Endodermal cell (in vitro differentiated cells): ENCODE measurements at regions not wholly inside any gene's neighbourhood (a gene's known extent, or its start where the extent isn't known, plus 50 kb on each side); places are given as distances from the start of the nearest gene placed in this dataset.
"Not testable (repeated sequence)": the region's sequence is repeated elsewhere in the genome, so short reads cannot be mapped to it uniquely, and the experiment has no call there.

Experiments used
- DNase-seq: peaks from one replicate; pipeline ENCODE4 v3.0.0-alpha.2; 2017
- H3K27ac ChIP-seq: 2 replicates; pipeline ENCODE4 v1.5.1; 2013; ENCODE audit warnings: mild to moderate bottlenecking, low read depth, low read length, moderate library complexity
- H3K27me3 ChIP-seq: 2 replicates; pipeline ENCODE4 v1.6.1; 2013; ENCODE audit warnings: mild to moderate bottlenecking, low read length, moderate library complexity; ENCODE audit not compliant: insufficient read depth, control insufficient read depth, poor library complexity, severe bottlenecking
- H3K36me3 ChIP-seq: 2 replicates; pipeline ENCODE4 v1.7.0; 2013; ENCODE audit warnings: mild to moderate bottlenecking, low read length, moderate library complexity; ENCODE audit not compliant: control insufficient read depth, insufficient read depth
- H3K4me1 ChIP-seq: one replicate; pipeline ENCODE4 v1.7.0; 2013; ENCODE audit warnings: low read length; ENCODE audit not compliant: control insufficient read depth, insufficient read depth
- H3K4me3 ChIP-seq: 2 replicates; pipeline ENCODE4 v1.5.1; 2013; ENCODE audit warnings: mild to moderate bottlenecking, low read length, moderate library complexity
- H3K9ac ChIP-seq: 2 replicates; pipeline ENCODE4 v1.6.1; 2013; ENCODE audit warnings: mild to moderate bottlenecking, low read length, moderate library complexity; ENCODE audit not compliant: poor library complexity, severe bottlenecking; ENCODE audit errors: extremely low read depth
- H3K9me3 ChIP-seq: 2 replicates; pipeline ENCODE4 v1.6.1; 2013; ENCODE audit warnings: mild to moderate bottlenecking, low read length, moderate library complexity; ENCODE audit not compliant: control insufficient read depth
- H3K27ac Mint-ChIP-seq: 2 replicates; pipeline ENCODE4 v1.8.0; 2020; ENCODE audit warnings: mixed read lengths
- H3K27me3 Mint-ChIP-seq: 2 replicates; pipeline ENCODE4 v1.8.0; 2021; ENCODE audit warnings: mild to moderate bottlenecking, mixed read lengths; ENCODE audit not compliant: insufficient read depth
- H3K36me3 Mint-ChIP-seq: 2 replicates; pipeline ENCODE4 v1.8.0; 2020; ENCODE audit warnings: low read depth, mixed read lengths
- H3K4me1 Mint-ChIP-seq: 2 replicates; pipeline ENCODE4 v1.8.0; 2020; ENCODE audit warnings: mixed read lengths
- H3K4me3 Mint-ChIP-seq: 2 replicates; pipeline ENCODE4 v1.8.0; 2020; ENCODE audit warnings: mild to moderate bottlenecking, moderate library complexity, mixed read lengths
- H3K9me3 Mint-ChIP-seq: 2 replicates; pipeline ENCODE4 v1.8.0; 2020; ENCODE audit warnings: mild to moderate bottlenecking, mixed read lengths
- CTCF ChIP-seq: fragments of 200-600 bp; sonication (generic); conservative IDR thresholded peaks from 2 replicates; pipeline ENCODE4 v1.5.0; 2021; ENCODE audit warnings: antibody characterized with exemption, mild to moderate bottlenecking
- WGBS, 2 experiments: methylation state at CpG; one replicate each; pipeline versions ENCODE4 v1.1.5 to v1.1.7; 2013; ENCODE audit warnings: missing lambda C conversion rate in 2 of 2, mixed read lengths in 1 of 2; ENCODE audit not compliant: insufficient coverage in 1 of 2, insufficient read length in 1 of 2; 5-methylcytosine and 5-hydroxymethylcytosine counted together

DNA sequence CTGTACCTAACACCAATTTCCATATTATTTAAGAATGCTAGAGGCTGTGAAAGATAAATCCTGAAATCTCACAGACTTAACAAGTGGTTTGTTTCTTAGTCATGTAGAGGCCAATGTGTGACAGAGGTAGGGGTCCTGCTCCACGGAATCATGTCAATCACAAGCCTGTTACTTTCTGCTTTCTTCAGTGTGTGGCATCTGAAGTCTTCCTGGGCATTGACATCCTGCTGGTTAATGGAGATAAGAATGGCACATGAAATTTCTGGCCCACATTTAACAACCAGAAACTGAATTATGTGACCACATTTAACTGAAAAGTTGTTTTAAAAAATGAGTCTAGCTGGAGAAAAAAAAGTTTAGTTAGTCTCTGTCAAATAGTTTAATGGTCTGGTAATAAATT is 68.3 kb upstream of the PLA2G4A start:
- Mint-ChIP-seq H3K4me1 (peaks cover 14% of the 10 kb centered on the region), H3K4me3 (no peak overlapping the region), H3K36me3 (no peaks in the 10 kb centered on the region), H3K27ac (no peak overlapping the region), H3K27me3 (no peaks in the 10 kb centered on the region), H3K9me3 (no peaks in the 10 kb centered on the region)
- no peak overlapping the region for H3K4me3 ChIP-seq
- H3K36me3 ChIP-seq: no peaks in the 10 kb centered on the region
- no peak for TF ChIP-seq CTCF
- H3K9me3 ChIP-seq: no peaks in the 10 kb centered on the region
- no peak overlapping the region for H3K27ac ChIP-seq
- 61% methylated on average over 1 of the region's 1 CpG; no CpG with 5 or more reads in 1 of the 2 experiments for WGBS, 2 experiments
- no peak overlapping the region for H3K9ac ChIP-seq
- DNase-seq: no peak
- H3K4me1 ChIP-seq: peaks cover 5% of the 10 kb centered on the region
- no peaks in the 10 kb centered on the region for H3K27me3 ChIP-seq

GRCh38 chr1:186758896-186759606 is 69.7 kb upstream of the PLA2G4A start:
- DNase-seq, H3K27me3 Mint-ChIP-seq, H3K4me3 ChIP-seq, H3K27me3 ChIP-seq, H3K9ac ChIP-seq, H3K36me3 Mint-ChIP-seq, H3K36me3 ChIP-seq, H3K27ac Mint-ChIP-seq, H3K27ac ChIP-seq, H3K4me1 ChIP-seq, H3K9me3 ChIP-seq, H3K4me3 Mint-ChIP-seq, H3K9me3 Mint-ChIP-seq: not testable (repeated sequence)
- 95 to 100% methylated on average over 2 to 3 of the region's 8 CpGs for WGBS, 2 experiments
- peaks cover 14% of the 10 kb centered on the region for H3K4me1 Mint-ChIP-seq

- WGBS, 2 experiments: 95% methylated on average over 4 of the region's 4 CpGs; no CpG with 5 or more reads in 1 of the 2 experiments
- no peak overlapping the region for H3K27ac Mint-ChIP-seq
- TF ChIP-seq CTCF: no peak
Observed at GRCh38 chr1:186757851-186758250, 70.9 kb upstream of the PLA2G4A start.

More at GRCh38 chr1:186757851-186758250, 70.9 kb upstream of the PLA2G4A start:
- Mint-ChIP-seq H3K36me3 (no peaks in the 10 kb centered on the region), H3K4me1 (peaks cover 7% of the 10 kb centered on the region), H3K27me3 (no peaks in the 10 kb centered on the region), H3K4me3 (no peak overlapping the region), H3K9me3 (no peaks in the 10 kb centered on the region)
- H3K4me1 ChIP-seq: no peaks in the 10 kb centered on the region
- H3K4me3 ChIP-seq: no peak overlapping the region
- H3K9ac ChIP-seq: no peak overlapping the region
- H3K27me3 ChIP-seq: no peaks in the 10 kb centered on the region
- no peaks in the 10 kb centered on the region for H3K9me3 ChIP-seq
- no peaks in the 10 kb centered on the region for H3K36me3 ChIP-seq
- no peak overlapping the region for H3K27ac ChIP-seq
- DNase-seq: no peak
